ENCODE measurements at regions not wholly inside any gene's neighbourhood (a gene's known extent, or its start where the extent isn't known, plus 50 kb on each side); places are given as distances from the start of the nearest gene placed in this dataset.

DNA sequence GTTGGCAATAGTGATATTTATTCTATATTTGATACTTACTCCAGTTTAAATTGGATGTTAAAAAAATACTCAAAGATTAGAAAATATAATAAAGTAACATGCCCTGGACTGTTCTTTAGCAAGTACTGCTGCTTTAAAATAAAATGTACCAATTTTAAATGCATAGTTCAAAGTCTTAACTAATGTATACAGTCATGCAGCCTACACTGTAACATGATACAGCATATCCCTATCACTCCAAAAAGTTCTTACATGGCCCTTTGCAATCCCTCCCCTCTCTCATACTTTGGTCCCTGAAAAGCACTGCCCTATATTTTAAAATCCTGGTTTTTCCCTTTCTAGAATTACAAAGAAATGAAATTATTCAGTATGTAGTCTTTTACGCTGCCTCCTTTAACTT, 726.6 kb downstream of the LTN1 start:
- TF ChIP-seq, protein P1, sequence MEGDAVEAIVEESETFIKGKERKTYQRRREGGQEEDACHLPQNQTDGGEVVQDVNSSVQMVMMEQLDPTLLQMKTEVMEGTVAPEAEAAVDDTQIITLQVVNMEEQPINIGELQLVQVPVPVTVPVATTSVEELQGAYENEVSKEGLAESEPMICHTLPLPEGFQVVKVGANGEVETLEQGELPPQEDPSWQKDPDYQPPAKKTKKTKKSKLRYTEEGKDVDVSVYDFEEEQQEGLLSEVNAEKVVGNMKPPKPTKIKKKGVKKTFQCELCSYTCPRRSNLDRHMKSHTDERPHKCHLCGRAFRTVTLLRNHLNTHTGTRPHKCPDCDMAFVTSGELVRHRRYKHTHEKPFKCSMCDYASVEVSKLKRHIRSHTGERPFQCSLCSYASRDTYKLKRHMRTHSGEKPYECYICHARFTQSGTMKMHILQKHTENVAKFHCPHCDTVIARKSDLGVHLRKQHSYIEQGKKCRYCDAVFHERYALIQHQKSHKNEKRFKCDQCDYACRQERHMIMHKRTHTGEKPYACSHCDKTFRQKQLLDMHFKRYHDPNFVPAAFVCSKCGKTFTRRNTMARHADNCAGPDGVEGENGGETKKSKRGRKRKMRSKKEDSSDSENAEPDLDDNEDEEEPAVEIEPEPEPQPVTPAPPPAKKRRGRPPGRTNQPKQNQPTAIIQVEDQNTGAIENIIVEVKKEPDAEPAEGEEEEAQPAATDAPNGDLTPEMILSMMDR (IDR thresholded peaks at IDR 0.05; ENCODE audit: insufficient read depth, low read depth, low read length) = no peak
- no peak for TF ChIP-seq EZH2 (IDR thresholded peaks at IDR 0.05; ENCODE audit: insufficient read depth, low read length)
